22Rv1 (cell line): ENCODE measurements at regions not wholly inside any gene's neighbourhood (a gene's known extent, or its start where the extent isn't known, plus 50 kb on each side); places are given as distances from the start of the nearest gene placed in this dataset.

Experiments
- ZFX ChIP-seq: fragments of 450-650 bp; IDR thresholded peaks from 2 replicates; pipeline ENCODE4 v1.6.1; 2017; ENCODE audit warnings: antibody characterized with exemption, borderline replicate concordance
- TF ChIP-seq, protein P1 (sequence below): fragments of 450-650 bp; IDR thresholded peaks from 2 replicates; pipeline ENCODE4 v1.5.1; 2017; ENCODE audit warnings: mild to moderate bottlenecking

DNA sequence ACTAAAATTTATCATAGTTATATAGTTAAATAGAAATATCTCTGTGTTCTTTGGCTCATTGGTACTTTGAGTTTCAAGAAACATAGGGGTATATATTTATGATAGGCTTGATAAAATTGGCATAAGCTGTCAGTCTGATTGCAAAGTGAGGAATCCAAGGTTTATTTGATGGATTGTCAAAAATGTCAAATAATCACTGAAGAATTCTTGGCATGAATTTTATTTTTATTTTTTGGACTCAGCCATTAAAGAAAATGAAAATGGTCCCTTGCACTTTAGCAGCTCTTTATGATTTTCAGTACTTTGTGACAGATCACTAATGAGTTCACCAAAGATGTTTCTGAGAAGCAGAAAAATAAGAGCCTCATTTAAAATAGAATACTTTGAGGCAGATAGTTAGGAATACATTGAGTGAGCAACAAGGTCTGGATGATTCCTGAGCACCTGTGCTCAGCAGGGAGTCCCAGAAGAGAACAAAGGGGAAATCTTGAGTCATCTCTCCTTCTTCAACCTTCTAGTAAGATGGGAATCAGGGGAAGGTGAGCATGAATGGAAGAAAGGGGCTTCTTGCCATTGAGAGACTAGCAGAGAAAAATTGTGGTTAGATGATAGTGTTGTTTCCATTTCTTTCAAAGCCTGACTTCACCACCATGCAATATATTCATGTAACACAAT lies 85.3 kb upstream of the VEPH1 start:
- TF ChIP-seq, protein P1, sequence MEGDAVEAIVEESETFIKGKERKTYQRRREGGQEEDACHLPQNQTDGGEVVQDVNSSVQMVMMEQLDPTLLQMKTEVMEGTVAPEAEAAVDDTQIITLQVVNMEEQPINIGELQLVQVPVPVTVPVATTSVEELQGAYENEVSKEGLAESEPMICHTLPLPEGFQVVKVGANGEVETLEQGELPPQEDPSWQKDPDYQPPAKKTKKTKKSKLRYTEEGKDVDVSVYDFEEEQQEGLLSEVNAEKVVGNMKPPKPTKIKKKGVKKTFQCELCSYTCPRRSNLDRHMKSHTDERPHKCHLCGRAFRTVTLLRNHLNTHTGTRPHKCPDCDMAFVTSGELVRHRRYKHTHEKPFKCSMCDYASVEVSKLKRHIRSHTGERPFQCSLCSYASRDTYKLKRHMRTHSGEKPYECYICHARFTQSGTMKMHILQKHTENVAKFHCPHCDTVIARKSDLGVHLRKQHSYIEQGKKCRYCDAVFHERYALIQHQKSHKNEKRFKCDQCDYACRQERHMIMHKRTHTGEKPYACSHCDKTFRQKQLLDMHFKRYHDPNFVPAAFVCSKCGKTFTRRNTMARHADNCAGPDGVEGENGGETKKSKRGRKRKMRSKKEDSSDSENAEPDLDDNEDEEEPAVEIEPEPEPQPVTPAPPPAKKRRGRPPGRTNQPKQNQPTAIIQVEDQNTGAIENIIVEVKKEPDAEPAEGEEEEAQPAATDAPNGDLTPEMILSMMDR = no peak
- TF ChIP-seq ZFX = no peak
